GM19463 (cell line): ENCODE measurements at regions not wholly inside any gene's neighbourhood (a gene's known extent, or its start where the extent isn't known, plus 50 kb on each side); places are given as distances from the start of the nearest gene placed in this dataset.
"Not testable (repeated sequence)": the region's sequence is repeated elsewhere in the genome, so short reads cannot be mapped to it uniquely, and the experiment has no call there.

Source experiments
- ATAC-seq: cut with Tn5 transposase; IDR thresholded peaks from one replicate; pipeline ENCODE4 v1.9.1; 2021; ENCODE audit warnings: mild to moderate bottlenecking, moderate library complexity; ENCODE audit not compliant: unreplicated experiment

DNA sequence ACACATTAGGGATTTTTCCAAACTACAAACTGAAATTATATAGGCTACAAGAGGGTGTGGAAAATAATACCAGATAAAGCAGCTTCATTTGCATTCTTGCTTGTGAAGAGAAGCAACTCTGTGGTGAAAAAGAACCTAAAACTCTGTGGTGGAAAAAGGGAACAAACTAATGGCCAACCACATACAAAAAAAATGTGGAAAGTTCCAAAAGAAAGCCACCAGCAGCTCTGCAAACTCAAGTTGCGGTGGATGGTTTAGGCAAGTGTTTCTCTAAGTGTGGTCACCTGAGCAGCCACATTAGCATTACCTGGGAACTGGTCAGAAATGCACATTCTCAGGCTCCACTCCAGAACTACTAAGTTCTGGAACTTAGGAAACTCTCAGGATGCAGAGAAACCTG lies 586.4 kb downstream of the ACTL7B start:
- no peak for ATAC-seq

DNA sequence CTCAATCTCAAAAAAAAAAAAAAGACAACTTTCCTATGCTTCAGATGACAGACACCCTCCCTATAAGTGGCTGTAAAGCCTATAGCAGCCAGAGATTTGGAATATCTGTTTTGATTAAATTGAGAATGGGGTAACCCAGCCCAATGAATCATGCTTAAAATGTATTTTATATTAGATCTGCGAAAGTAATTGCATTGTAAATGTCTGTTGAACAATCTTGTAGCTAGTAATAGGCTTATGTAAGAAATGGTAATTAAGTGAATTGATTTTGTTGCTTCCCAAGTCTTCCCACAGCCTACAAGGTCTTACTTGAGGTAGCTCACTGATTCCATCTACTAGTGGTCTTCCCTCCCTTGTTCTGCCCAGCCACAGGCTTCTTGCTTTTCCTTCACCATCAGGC lies 590.7 kb downstream of the ACTL7B start:
- ATAC-seq: no peak

DNA sequence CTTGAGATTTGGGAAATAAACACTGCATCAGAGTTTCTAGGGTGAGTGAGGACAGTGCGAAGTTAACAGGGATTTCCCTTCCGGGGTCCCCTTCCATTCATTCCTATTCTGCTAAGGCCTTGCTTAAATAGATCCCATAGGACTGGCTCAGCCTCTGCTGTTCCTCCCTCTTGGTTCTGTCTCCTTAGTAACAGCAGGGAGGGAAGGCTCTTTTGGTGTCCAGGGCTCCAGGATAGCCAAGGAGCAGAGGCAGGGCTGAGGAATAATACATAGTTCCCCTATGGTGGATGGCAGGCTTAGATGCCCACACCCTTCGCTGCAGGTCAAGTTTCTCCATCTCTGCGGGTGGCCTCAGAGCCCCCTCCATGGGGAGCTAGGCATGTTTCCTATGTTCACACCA lies 591.7 kb downstream of the ACTL7B start:
- ATAC-seq: no peak

DNA sequence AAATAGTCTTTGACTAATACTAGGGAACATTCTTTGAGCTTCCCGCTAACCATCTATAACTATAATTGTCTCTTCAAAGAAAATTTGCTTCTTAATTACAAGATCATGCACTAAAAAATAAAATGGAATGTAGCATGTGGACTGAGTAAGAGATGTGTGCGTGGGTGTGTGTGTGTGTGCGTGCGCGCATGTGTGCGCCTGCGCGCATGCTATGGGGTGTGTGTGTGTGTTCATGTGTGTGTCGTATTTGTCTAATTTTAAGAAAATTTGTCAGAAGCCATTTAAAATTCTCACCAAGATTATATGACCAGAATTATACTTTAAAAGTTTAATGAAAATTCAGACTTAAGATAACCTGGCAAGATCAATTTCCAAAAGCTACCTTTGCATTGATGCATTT lies 593.0 kb downstream of the ACTL7B start:
- ATAC-seq: no peak

GRCh38 chr9:108259917-108260675 lies 595.7 kb downstream of the ACTL7B start:
- ATAC-seq: no peak

GRCh38 chr9:108258640-108259039 lies 597.1 kb downstream of the ACTL7B start:
- ATAC-seq: no peak

DNA sequence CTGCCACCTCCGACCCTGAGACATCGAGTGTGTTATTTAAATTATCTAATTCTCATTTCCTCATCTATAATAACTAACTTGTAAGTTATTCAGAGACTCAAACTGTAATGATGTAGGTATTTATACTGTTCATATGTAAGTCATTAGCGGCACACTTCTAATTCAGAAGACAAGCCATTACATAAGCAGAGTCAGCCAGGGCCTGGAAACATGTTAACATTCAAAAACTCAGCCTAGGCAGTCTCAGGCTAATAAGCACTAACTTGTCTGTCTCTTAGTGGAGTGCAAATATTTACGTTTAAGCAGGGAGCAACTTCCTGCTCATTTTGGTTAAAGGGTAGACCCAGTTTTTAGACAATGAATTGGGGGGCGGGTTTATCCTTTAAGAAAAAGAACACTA lies 598.4 kb downstream of the ACTL7B start:
- no peak for ATAC-seq

- no peak for ATAC-seq
These were observed 601.5 kb downstream of the ACTL7B start for GRCh38 chr9:108254236-108254635.

DNA sequence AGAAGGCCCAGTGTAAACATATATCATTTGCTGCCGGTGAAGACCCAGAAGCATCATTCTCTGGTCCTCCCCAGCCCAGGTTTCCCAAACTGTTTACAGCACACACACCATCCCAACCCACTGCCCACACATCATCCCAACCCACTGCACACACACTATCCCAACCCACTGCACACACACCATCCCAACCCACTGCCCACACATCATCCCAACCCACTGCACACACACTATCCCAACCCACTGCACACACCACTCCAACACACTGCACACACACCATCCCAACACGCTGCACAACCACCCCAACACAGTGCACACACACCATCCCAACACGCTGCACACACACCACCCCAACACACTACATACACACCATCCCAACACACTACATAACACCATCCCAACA lies 608.4 kb downstream of the ACTL7B start:
- not testable (repeated sequence) for ATAC-seq

DNA sequence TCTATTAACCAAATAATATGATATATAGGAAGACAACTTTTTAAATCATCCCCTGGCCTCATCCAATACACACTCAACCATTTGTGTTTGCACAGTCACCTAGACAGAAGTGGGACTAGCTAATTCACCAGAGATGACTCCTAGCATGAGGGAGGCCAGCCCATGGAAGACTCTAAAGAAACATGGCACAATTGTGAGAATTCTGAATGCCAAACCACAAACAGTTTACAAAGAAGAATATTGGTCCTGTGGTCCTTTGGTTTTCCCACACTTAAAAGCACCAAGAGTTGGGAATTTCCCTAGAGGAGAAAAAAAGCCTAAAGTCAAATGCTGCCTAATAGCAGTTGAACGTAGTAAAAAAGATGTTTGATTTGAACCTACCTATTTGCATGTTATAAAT lies 609.9 kb downstream of the ACTL7B start:
- no peak for ATAC-seq

GRCh38 chr9:108245331-108245730 lies 610.5 kb downstream of the ACTL7B start:
- ATAC-seq: no peak

DNA sequence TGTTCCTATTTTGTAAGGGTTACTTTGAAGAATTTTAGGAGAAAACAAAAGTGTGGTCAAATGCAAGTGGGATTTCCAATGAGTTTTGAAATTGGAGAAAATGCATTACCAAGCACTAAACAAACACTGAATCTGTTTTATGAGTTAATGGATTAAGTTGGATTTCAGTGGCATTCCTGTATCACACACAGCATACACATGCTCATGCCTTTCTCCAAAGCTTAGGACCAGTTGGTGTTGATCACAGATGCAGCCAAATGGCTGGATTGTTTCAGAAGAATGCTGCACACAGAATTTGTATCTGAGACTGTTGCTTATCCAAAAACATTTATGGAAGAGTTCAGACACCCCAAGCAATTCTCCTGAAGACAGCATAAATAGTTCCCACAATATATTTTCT lies 611.1 kb downstream of the ACTL7B start:
- ATAC-seq: no peak

DNA sequence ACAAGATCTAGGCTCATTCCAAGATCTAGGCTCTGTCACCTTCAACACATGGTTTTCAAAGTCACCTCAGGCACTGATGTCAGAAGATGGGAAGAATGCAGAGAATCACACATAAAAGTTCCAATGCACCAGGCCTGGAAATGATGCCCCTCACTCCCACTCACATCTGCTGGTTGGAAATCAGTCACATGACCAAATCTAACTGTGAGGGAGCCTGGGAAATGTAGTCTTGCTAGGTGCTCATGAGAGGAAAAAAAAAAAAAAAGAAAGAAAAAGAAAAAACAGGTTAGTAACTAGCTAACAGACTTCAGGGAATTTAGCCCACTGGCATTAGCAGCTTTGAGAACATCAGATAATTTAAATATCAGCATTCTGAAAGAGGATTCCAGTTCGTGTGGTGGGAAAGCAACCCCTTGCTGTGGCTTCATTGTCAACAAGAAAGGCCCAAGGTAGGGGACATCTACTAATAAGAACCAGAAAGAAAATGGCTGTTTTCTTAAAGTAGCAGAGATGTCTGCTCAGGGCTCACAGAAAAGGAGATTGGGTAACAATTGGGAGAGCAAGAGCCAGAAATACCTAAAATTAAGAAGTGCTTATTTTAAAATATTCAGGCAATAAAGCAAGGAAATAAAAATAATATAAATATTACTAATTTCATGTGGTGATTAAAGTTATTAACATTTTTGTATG lies 614.3 kb downstream of the ACTL7B start:
- ATAC-seq: no peak

GRCh38 chr9:108239696-108240321 lies 616.0 kb downstream of the ACTL7B start:
- no peak for ATAC-seq

DNA sequence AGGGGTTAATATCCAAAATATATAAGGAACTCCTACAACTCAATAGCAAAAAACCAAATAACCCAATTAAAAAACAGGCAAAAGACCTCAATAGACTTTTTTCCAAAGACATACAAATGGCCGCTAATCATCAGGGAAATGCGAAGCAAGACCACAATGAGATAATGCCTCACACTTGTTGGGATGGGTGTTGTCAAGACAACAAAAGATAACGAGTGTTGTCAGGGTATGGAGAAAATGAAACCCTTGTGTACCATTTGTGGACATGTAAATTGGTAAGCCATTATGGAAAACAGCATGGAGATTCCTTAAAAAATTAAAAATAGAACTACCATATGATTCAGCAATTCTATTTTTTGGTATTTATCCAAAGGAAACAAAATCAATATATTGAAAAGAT lies 620.2 kb downstream of the ACTL7B start:
- ATAC-seq: no peak

GRCh38 chr9:108234811-108235210 lies 621.0 kb downstream of the ACTL7B start:
- ATAC-seq: no peak

DNA sequence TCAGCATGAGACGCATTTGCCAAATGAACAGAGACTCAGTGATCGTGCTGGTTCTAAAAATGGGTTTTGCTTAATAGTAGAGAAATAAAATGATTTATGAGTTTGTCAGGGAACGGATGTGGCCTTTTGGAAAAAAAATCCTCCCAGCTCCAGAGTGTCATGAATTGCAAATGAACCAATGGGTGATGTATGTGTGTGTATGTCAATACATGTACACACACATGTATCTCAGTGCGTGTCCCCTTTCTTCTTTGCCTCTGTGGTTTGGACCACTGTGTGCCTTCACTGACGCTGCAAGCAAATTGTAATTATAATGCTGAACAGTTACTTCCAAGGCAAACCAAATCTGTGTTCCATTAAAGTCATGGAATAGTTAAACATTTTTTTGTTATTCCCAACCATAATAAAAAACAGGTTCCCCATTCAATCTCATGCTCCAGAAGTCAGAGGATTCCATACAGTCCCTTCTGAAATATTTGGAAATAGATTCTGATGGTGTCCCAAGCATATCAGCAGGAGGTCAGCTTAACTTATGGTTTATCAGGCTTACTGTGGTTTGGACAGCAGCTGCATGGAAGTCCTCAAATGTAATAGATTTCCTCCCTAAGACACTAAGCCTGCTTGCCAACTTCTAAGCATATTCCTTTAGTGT lies 630.5 kb downstream of the ACTL7B start:
- ATAC-seq: no peak

DNA sequence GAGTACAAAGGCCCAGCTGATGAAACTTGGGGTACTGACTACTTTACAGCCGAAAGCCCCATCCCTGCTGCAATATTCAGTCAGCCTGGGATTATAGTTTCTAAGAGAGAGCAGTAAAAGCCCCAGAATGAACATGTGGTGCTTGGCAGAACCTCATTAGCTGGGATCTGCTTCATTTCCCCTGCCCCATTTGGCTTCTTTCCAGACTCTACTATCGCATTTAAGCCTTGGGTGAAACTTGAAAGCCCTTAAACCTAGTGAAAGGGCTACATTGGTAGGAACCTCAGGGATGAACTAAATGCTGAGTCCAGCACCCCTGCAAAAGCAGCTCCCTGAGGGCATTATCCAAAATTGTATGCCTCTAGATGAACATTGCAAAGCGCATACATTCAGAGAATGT lies 631.1 kb downstream of the ACTL7B start:
- no peak for ATAC-seq

GRCh38 chr9:108219664-108220063 lies 636.1 kb downstream of the ACTL7B start:
- no peak for ATAC-seq

- ATAC-seq: no peak
These were observed 638.1 kb downstream of the ACTL7B start for GRCh38 chr9:108217431-108218349.

GRCh38 chr9:108213511-108213910 lies 642.3 kb downstream of the ACTL7B start:
- no peak for ATAC-seq
